22Rv1 (cell line): ENCODE measurements at regions not wholly inside any gene's neighbourhood (a gene's known extent, or its start where the extent isn't known, plus 50 kb on each side); places are given as distances from the start of the nearest gene placed in this dataset.

Experiments
- CTCF ChIP-seq: fragments of 450-650 bp; IDR thresholded peaks from 2 replicates; pipeline ENCODE4 v1.5.1; 2017; ENCODE audit warnings: mild to moderate bottlenecking
- ZFX ChIP-seq: fragments of 450-650 bp; IDR thresholded peaks from 2 replicates; pipeline ENCODE4 v1.6.1; 2017; ENCODE audit warnings: antibody characterized with exemption, borderline replicate concordance

GRCh38 chr6:20021795-20022194, 184.6 kb downstream of the ID4 start:
- TF ChIP-seq CTCF (no peak), ZFX (no peak)
